Naive thymus-derived CD8-positive, alpha-beta T cell (primary cell): ENCODE measurements at regions not wholly inside any gene's neighbourhood (a gene's known extent, or its start where the extent isn't known, plus 50 kb on each side); places are given as distances from the start of the nearest gene placed in this dataset.
A peak's percentile ranks its signal among the peaks of the same experiment; 100 is the strongest.

Experiments
- ATAC-seq, 2 donors: fragments of 150-1000 bp; cut with Tn5 transposase in 1 of 2; sonication (Bioruptor Pico), chemical (Tn5 transposase) in 1 of 2; 1 replicate in 1 of 2; 2 replicates in 1 of 2; pipeline ENCODE4 v1.10.0; 2021; ENCODE audit warnings: mild to moderate bottlenecking in 2 of 2, moderate library complexity in 2 of 2
- POLR2A ChIA-PET: fragments of 350-600 bp; sonication (Branson Sonifier 250); formaldehyde crosslinking; loops from one replicate; lab custom pipeline; 2021; ENCODE audit warnings: antibody characterized with exemption; lab: Charles Lee
- DNase-seq, 10 donors: peaks; one replicate each; pipeline versions ENCODE4 v3.0.0 to v3.0.0-alpha.2; 2020 to 2022
- H3K27ac Mint-ChIP-seq, 10 donors: one replicate each; pipeline ENCODE4 v1.8.0; 2020 to 2022; ENCODE audit warnings: mild to moderate bottlenecking in 10 of 10, mixed read lengths in 10 of 10, moderate library complexity in 4 of 10, inconsistent platforms in 1 of 10
- H3K27me3 Mint-ChIP-seq, 5 donors: one replicate each; pipeline ENCODE4 v1.8.0; 2021 to 2022; ENCODE audit warnings: mixed read lengths in 5 of 5
- H3K36me3 Mint-ChIP-seq, 3 donors: one replicate each; pipeline ENCODE4 v1.8.0; 2020 to 2022; ENCODE audit warnings: mixed read lengths in 3 of 3, mild to moderate bottlenecking in 2 of 3, inconsistent platforms in 1 of 3
- H3K4me1 Mint-ChIP-seq, 4 donors: one replicate each; pipeline ENCODE4 v1.8.0; 2021 to 2022; ENCODE audit warnings: mixed read lengths in 4 of 4
- H3K4me3 Mint-ChIP-seq, 10 donors: one replicate each; pipeline ENCODE4 v1.8.0; 2020 to 2022; ENCODE audit warnings: mild to moderate bottlenecking in 10 of 10, mixed read lengths in 10 of 10, moderate library complexity in 6 of 10, inconsistent platforms in 1 of 10
- H3K9me3 Mint-ChIP-seq, 9 donors: one replicate each; pipeline ENCODE4 v1.8.0; 2020 to 2022; ENCODE audit warnings: mixed read lengths in 9 of 9, mild to moderate bottlenecking in 3 of 9, inconsistent platforms in 1 of 9, moderate library complexity in 1 of 9

DNA sequence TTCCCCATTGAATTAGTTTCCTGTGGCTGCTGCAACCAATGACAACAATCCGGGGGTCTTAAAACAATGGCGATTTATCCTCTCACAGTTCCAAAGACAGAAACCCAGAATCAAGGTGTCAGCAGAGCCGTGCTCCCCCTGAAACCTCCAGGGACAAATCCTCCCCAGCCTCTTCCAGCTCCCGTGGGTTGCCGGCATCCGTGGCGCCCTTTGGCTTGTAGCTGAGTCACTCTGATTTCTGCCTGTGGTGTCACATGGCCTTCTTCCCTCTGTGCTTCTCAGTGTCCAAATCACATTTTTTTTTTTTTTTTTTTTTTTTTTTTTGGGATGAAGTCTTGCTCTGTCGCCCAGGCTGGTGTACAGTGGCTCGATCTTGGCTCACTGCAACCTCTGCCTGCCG lies 64.5 kb upstream of the STX18 start:
- DNase-seq (no peak), ATAC-seq (no peak)
- Mint-ChIP-seq H3K9me3 (peaks cover 0 to 3% (median 0%) of the 10 kb centered on the region in 9 donors), H3K27ac (no peak overlapping the region), H3K36me3 (peaks cover 0 to 10% (median 8%) of the 10 kb centered on the region in 3 donors), H3K27me3 (no peaks in the 10 kb centered on the region), H3K4me3 (no peak overlapping the region), H3K4me1 (peaks cover 0 to 2% (median 0%) of the 10 kb centered on the region in 4 donors)
- POLR2A ChIA-PET, result no interaction called here

DNA sequence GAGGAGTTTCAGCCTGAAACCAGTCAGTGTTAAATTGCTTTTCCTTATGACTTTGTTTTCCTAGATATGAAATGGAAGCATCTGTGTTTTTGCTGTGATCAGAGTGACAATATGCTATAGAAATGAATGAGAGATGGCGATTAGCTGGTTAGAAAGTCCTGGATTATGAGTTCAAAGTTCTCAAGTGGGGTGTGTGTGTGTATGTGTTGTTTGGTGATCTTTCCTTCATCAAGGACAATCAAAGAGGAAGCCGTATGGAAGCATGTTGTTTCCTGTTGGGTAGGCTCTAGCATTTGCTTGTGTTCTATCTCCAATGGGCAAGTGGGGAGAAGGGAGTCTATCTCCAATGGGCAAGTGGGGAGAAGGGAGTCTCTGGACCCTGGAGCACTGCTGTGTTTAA lies 64.0 kb upstream of the STX18 start:
- Mint-ChIP-seq H3K27ac (peak overlapping the region in 1 of 10 donors; percentile 8), H3K27me3 (no peaks in the 10 kb centered on the region), H3K36me3 (peaks cover 0 to 10% (median 8%) of the 10 kb centered on the region in 3 donors), H3K4me1 (peaks cover 0 to 2% (median 0%) of the 10 kb centered on the region in 4 donors), H3K4me3 (no peak overlapping the region), H3K9me3 (peaks cover 0 to 3% (median 0%) of the 10 kb centered on the region in 9 donors)
- ATAC-seq (no peak), DNase-seq (no peak)
- POLR2A ChIA-PET, result no interaction called here

DNA sequence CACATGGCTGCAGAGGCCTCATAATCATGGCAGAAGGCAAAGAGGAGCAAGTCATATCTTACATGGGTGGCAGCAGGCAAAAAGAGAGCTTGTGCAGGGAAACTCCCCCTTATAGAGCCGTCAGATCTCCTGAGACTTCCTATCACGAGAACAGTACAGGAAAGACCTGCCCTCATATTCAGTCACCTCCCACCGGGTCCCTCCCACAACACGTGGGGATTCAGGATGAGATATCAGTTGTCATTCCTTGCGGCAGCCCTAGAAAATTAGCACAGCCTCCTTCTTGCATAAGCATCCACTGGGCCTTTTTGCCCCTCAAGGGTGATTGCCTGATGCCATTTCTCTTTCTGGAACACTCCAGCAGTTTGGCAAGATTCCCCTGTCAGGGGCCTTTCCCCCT lies 61.7 kb upstream of the STX18 start:
- POLR2A ChIA-PET, result no interaction called here

DNA sequence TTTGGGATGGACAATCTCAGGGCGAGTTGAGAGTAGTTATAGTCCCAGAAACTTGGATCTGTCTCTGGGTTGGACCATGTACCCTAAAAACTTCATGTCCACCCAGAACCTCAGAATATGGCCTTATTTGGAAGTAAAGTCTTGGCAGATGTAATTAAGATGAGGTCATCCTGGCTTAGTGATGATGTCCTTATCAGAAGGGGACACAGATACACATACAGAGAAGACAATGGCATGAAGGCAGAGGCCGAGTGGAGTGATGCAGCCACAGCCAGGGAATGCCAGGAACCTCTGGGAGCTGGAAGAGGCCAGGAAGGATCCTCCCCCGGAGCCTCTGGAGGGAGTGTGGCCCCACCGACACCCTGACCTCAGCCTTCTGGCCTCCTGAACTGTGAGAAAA lies 61.2 kb upstream of the STX18 start:
- POLR2A ChIA-PET, result no interaction called here
- Mint-ChIP-seq H3K4me3 (peak overlapping the region in 1 of 10 donors; percentile 35), H3K9me3 (peaks cover 0 to 3% (median 0%) of the 10 kb centered on the region in 9 donors)

More for the DNA sequence above, 61.7 kb upstream of the STX18 start:
- H3K27me3 Mint-ChIP-seq, result no peaks in the 10 kb centered on the region
- H3K4me1 Mint-ChIP-seq, result peaks cover 0 to 6% (median 0%) of the 10 kb centered on the region in 4 donors
- H3K9me3 Mint-ChIP-seq, result peaks cover 0 to 3% (median 0%) of the 10 kb centered on the region in 9 donors
- peaks cover 0 to 8% (median 8%) of the 10 kb centered on the region in 3 donors for H3K36me3 Mint-ChIP-seq
- ATAC-seq, result no peak
- no peak overlapping the region for H3K27ac Mint-ChIP-seq
- DNase-seq, result no peak
- no peak overlapping the region for H3K4me3 Mint-ChIP-seq

DNA sequence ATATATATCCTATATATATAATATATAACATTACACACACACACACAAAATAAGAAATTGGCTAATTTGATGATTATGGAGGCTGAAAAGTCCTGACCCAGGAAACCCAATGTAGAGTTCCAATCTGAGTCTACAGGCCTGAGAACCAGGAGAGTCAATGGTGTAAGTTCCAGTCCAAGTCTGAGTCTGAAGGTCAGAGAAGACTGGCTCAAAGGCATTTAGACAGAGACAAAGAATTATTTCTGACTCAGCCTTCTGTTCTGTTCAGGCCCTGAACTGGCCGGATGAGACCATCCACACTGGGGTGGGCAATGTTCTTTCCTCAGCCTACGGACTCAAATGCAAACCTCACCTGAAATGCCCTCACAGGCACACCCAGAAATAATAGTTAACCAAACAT lies 60.6 kb upstream of the STX18 start:
- no peak overlapping the region for H3K27ac Mint-ChIP-seq
- DNase-seq (no peak), ATAC-seq (no peak)
- H3K4me3 Mint-ChIP-seq, result no peak overlapping the region
- H3K36me3 Mint-ChIP-seq, result peaks cover 0 to 10% (median 8%) of the 10 kb centered on the region in 3 donors
- peaks cover 0 to 6% (median 0%) of the 10 kb centered on the region in 4 donors for H3K4me1 Mint-ChIP-seq
- H3K27me3 Mint-ChIP-seq, result no peaks in the 10 kb centered on the region
- POLR2A ChIA-PET, result no interaction called here
- peaks cover 0 to 3% (median 0%) of the 10 kb centered on the region in 9 donors for H3K9me3 Mint-ChIP-seq

More for the DNA sequence above, 61.2 kb upstream of the STX18 start:
- ATAC-seq (no peak), DNase-seq (no peak)
- no peak overlapping the region for H3K27ac Mint-ChIP-seq
- H3K4me1 Mint-ChIP-seq, result peaks cover 0 to 6% (median 0%) of the 10 kb centered on the region in 4 donors
- peaks cover 0 to 10% (median 8%) of the 10 kb centered on the region in 3 donors for H3K36me3 Mint-ChIP-seq
- H3K27me3 Mint-ChIP-seq, result no peaks in the 10 kb centered on the region

DNA sequence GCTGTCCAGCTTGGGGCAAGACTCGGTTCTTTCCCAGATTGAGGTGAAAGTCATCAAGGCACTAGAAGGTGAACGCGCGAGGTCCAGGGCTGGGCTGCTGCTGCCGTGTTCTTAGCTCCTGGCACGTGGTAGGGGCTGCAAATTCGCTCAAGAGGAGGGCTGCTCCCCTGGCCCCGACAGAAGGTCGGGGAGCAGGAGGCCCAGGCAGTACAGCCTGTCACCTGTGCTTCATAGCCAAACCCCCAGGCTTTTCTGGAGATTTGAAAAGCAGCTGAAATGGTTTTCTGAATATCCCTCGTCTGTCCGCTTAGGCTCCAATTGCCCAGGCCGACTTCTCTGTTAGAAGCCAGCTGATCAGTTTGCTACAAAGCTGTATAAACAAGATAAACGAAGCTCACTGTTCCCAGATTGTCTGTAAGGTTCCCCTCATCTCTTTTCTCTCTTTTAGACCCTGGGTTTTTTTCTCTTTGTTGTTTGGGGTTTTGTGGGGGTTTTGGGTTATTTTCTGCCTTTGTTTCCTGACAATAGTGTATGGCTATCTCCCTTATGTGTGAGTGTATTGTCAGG lies 60.0 kb upstream of the STX18 start:
- no peak overlapping the region for H3K4me3 Mint-ChIP-seq
- peaks cover 0 to 4% (median 0%) of the 10 kb centered on the region in 9 donors for H3K9me3 Mint-ChIP-seq
- ATAC-seq (no peak), DNase-seq (no peak)
- POLR2A ChIA-PET, result no interaction called here
- H3K4me1 Mint-ChIP-seq, result peaks cover 0 to 6% (median 0%) of the 10 kb centered on the region in 4 donors
- H3K36me3 Mint-ChIP-seq, result peaks cover 0 to 10% (median 8%) of the 10 kb centered on the region in 3 donors
- no peak overlapping the region for H3K27ac Mint-ChIP-seq
- no peaks in the 10 kb centered on the region for H3K27me3 Mint-ChIP-seq

DNA sequence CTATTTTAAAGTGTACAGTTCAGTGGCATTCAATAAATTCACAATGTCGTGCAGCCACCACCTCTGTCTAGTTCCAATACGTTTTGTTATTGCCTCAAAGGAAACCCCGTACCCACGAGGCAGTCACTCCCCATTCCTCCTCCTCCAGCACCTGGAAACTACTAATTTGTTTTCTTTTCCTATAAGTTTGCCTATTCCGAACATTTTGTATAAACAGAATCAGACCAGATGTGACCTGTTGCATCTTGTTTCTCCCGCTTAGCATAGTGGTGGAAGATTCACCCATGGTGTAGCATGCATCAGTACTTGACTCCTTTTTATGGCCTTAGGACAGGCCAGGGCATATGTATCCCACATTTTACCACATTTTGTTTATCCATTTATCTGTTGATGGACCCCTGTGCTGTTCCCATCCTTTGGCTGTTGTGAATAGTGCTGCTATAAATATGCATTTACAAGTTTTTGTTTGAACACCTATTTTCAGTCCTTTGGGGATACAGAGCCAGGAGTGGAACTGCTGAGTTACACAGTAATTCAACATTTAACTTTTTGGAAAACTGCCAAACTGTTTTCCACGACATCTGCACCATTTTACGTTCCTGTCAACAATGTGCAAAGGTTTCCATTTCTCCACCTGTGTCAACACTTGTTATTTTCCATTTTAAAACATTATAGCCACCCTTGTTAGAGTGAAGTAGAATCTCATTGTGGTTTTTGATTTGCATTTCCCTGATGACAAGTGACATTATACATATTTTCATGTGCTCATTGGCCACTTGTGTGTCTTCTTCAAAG lies 57.8 kb upstream of the STX18 start:
- H3K27me3 Mint-ChIP-seq, result no peaks in the 10 kb centered on the region
- no peak overlapping the region for H3K27ac Mint-ChIP-seq
- POLR2A ChIA-PET, result no interaction called here
- no peak for DNase-seq
- H3K4me3 Mint-ChIP-seq, result no peak overlapping the region
- ATAC-seq, result no peak
- peaks cover 0 to 24% (median 13%) of the 10 kb centered on the region in 9 donors for H3K9me3 Mint-ChIP-seq
- H3K4me1 Mint-ChIP-seq, result peaks cover 0 to 4% (median 0%) of the 10 kb centered on the region in 4 donors
- H3K36me3 Mint-ChIP-seq, result peaks cover 19 to 29% (median 20%) of the 10 kb centered on the region in 3 donors

DNA sequence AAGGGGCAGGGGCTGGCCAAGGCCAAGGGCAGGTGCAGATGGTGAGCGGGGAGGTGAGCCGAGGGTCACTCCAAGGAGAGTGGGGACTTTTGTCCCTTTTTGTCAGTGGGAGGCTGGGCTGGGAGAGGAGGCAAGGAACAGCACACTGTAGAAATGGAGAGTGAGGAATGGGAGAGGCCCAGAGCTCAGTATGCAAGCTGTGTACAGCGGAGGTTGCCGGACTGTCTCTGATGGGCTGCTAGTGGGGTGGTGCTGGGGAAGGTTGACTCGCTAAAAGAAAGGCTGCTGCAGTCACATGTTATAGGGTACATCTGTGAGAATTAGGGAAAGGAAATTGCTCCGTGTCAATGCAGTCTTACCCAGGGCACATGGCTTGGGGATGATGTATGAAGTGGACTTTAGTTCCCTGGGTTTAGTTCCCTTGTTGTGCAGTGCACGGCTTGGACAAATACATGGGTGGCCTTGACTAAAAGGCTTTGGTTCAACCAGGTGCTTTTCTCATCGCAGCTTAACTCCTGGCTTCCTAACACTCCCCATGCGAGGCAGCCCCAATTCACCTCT lies 57.1 kb upstream of the STX18 start:
- Mint-ChIP-seq H3K9me3 (peaks cover 3 to 31% (median 18%) of the 10 kb centered on the region in 9 donors), H3K4me1 (peaks cover 0 to 4% (median 0%) of the 10 kb centered on the region in 4 donors), H3K27ac (peak overlapping the region in 1 of 10 donors; percentile 27), H3K27me3 (no peaks in the 10 kb centered on the region), H3K4me3 (no peak overlapping the region), H3K36me3 (peaks cover 23 to 31% (median 24%) of the 10 kb centered on the region in 3 donors)
- no peak for ATAC-seq
- POLR2A ChIA-PET, result no interaction called here
- DNase-seq, result no peak

DNA sequence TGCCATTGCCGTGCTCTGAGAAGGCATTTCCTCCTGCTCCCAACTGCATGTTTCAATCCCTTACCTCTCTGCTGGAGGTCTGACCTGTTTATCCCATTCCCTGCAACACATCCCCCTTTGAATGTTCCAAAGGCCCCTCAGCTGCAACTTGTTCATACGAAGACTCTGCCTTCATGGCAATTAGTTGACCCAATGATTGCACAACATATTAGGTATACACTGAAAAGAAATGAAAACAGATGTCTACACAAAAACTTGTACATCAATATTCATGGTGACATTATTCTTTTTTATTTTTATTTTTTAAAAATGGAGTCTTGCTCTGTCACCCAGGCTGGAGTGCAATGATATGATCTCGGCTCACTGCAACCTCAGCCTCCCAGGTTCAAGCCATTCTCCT lies 54.9 kb upstream of the STX18 start:
- Mint-ChIP-seq H3K27me3 (no peaks in the 10 kb centered on the region), H3K36me3 (peaks cover 20 to 44% (median 38%) of the 10 kb centered on the region in 3 donors), H3K27ac (no peak overlapping the region), H3K4me3 (no peak overlapping the region), H3K4me1 (peaks cover 0 to 4% (median 0%) of the 10 kb centered on the region in 4 donors), H3K9me3 (peaks cover 4 to 39% (median 24%) of the 10 kb centered on the region in 9 donors)
- DNase-seq (no peak), ATAC-seq (no peak)
- POLR2A ChIA-PET, result no interaction called here

DNA sequence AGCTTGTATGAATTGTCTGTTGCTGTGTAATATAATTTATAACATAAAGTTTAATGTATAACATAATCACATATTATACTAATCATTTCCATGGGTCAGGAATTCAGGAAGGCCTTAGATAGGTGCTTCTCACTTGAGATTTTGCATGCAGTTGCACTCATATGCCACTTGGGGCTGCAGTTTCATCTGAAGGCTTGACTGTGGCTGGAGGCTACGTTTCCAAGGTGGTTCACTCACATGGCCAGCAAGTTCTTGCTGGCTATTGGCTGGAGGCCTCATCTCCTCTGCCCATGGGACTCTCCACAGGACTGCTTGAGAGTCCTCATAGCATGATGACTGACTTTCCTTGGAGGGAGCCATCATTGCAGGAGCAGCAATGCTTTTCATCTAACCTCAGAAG lies 53.4 kb upstream of the STX18 start:
- Mint-ChIP-seq H3K4me1 (peaks cover 0 to 4% (median 0%) of the 10 kb centered on the region in 4 donors), H3K27me3 (no peaks in the 10 kb centered on the region), H3K4me3 (peak overlapping the region in 1 of 10 donors; percentile 24), H3K36me3 (peaks cover 20 to 58% (median 43%) of the 10 kb centered on the region in 3 donors), H3K9me3 (peaks cover 4 to 39% (median 22%) of the 10 kb centered on the region in 9 donors), H3K27ac (no peak overlapping the region)
- POLR2A ChIA-PET, result no interaction called here
- no peak for DNase-seq
- ATAC-seq, result no peak

DNA sequence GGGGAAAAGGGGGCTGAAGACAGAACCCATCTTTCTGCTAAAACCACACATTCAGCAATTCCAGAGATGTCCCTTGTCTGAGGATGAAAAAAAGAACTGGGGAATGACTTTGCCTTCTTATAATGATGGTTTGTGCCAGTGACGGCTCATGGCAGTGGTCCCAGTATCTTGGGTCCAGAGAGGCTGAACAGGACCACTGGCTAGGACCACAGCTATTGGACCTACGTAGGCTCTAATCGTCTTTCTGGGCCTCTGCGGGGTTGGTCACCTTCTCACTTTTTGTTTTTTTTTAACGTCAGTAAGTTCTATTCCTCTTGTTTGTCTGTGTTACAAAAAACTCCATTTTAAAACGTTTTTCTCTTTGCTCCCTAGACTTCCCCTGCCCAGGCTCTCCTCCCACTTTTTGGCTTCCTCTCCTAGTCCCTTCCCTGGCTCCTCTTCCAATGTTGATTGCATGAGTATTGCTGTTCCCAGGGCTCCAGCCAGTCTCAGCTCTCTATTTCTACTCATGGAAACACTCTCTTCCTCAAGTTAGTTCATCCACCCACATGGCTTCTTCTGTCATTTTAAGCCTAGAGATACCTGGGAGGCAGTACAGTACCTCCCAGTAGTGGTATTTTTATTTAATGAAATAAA lies 52.6 kb upstream of the STX18 start:
- ATAC-seq (no peak), DNase-seq (no peak)
- POLR2A ChIA-PET, result no interaction called here
- H3K4me3 Mint-ChIP-seq, result no peak overlapping the region
- peaks cover 20 to 59% (median 43%) of the 10 kb centered on the region in 3 donors for H3K36me3 Mint-ChIP-seq
- no peaks in the 10 kb centered on the region for H3K27me3 Mint-ChIP-seq
- peaks cover 0 to 2% (median 0%) of the 10 kb centered on the region in 4 donors for H3K4me1 Mint-ChIP-seq
- peaks cover 4 to 39% (median 22%) of the 10 kb centered on the region in 9 donors for H3K9me3 Mint-ChIP-seq
- peak overlapping the region in 1 of 10 donors; percentile 48 for H3K27ac Mint-ChIP-seq

DNA sequence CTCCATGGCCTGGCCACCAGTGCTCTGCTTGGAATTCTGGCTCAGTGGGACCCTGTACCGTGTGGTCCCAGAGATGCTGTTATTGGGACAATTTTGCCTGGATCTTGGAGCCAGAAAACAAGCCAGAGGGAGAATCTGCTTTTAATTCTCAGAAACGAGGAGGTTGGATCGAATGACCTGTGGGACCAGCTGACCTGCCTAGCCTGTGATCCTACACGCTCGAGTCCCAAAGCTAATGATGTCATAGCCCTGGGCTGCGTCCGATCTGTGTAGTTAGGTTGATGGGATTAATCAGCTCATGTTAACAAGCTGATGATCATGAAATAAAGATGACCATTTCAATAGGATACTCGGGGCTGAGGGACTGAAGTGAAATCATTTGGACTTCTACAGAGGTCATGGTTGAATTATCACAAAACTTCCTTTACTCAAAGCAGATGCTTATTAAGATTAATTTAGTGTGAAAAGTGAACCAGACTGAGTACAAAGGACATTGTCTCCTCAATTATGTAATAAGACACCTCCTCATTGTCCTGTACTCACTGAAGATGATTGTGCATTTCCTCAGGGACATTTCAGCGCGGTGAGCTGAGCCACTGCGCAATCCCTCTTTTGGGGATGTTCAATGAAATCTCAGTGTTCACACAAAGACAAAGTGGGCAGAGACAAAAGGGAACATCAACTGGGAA lies 51.9 kb upstream of the STX18 start:
- Mint-ChIP-seq H3K36me3 (peaks cover 20 to 61% (median 43%) of the 10 kb centered on the region in 3 donors), H3K4me3 (no peak overlapping the region), H3K4me1 (peaks cover 0 to 2% (median 0%) of the 10 kb centered on the region in 4 donors), H3K9me3 (peaks cover 4 to 39% (median 22%) of the 10 kb centered on the region in 9 donors), H3K27me3 (no peaks in the 10 kb centered on the region), H3K27ac (no peak overlapping the region)
- ATAC-seq (no peak), DNase-seq (no peak)
- POLR2A ChIA-PET, result no interaction called here
